Fibroblast of lung (primary cell): ENCODE measurements at regions not wholly inside any gene's neighbourhood (a gene's known extent, or its start where the extent isn't known, plus 50 kb on each side); places are given as distances from the start of the nearest gene placed in this dataset.

Experiments
- EZH2 ChIP-seq: IDR thresholded peaks from 2 replicates; pipeline ENCODE4 v1.5.1; 2012; ENCODE audit warnings: low read length, control low read depth, mild to moderate bottlenecking; ENCODE audit errors: missing control alignments
- TF ChIP-seq, protein P1 (sequence below), 2 donors: IDR thresholded peaks in 1 of 2; conservative IDR thresholded peaks in 1 of 2; 1 replicate in 1 of 2; 2 replicates in 1 of 2; pipeline ENCODE4 v1.5.1; 2011 to 2012; ENCODE audit warnings: low read length in 2 of 2, control low read depth in 1 of 2, inconsistent platforms in 1 of 2, low read depth in 1 of 2, mild to moderate bottlenecking in 1 of 2

DNA sequence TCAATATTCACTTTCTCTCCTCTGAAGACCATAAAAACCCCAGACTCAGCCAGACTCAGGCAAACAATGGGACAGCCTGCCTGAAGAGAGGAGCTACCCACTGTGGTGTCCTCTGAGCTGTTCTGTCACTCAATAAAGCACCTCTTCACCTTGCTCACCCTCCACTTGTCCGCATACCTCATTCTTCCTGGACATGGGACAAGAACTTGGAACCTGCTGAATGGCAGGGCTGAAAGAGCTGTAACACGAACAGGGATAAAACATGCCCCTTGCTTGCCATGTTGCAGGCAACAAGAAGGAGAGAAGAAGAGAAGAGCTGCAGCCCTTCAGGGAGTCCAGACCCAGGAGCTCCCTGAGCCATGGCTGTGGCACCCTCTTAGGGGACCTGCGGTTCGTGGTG lies 86.8 kb upstream of the SEMA6A start:
- TF ChIP-seq, protein P1, sequence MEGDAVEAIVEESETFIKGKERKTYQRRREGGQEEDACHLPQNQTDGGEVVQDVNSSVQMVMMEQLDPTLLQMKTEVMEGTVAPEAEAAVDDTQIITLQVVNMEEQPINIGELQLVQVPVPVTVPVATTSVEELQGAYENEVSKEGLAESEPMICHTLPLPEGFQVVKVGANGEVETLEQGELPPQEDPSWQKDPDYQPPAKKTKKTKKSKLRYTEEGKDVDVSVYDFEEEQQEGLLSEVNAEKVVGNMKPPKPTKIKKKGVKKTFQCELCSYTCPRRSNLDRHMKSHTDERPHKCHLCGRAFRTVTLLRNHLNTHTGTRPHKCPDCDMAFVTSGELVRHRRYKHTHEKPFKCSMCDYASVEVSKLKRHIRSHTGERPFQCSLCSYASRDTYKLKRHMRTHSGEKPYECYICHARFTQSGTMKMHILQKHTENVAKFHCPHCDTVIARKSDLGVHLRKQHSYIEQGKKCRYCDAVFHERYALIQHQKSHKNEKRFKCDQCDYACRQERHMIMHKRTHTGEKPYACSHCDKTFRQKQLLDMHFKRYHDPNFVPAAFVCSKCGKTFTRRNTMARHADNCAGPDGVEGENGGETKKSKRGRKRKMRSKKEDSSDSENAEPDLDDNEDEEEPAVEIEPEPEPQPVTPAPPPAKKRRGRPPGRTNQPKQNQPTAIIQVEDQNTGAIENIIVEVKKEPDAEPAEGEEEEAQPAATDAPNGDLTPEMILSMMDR (conservative IDR thresholded peaks at IDR 0.05 in 1 of 2, IDR thresholded peaks at IDR 0.05 in 1 of 2; ENCODE audit: low read depth in 1 of 2, low read length in 2 of 2) = no peak
- TF ChIP-seq EZH2 = no peak
